Activated CD8-positive, alpha-beta memory T cell treated with anti-CD3 and anti-CD28 coated beads, Interleukin-2, amount 10 ng/mL, durations not matched to agents 7 days and 5 days (primary cell): ENCODE measurements at regions not wholly inside any gene's neighbourhood (a gene's known extent, or its start where the extent isn't known, plus 50 kb on each side); places are given as distances from the start of the nearest gene placed in this dataset.

Experiments
- ATAC-seq: fragments of 150-1000 bp; cut with Tn5 transposase; one replicate; pipeline ENCODE4 v1.10.0; 2021; ENCODE audit warnings: moderate library complexity
- CTCF ChIA-PET: fragments of 350-600 bp; sonication (Branson Sonifier 250); formaldehyde crosslinking; loops from one replicate; lab custom pipeline; 2021; ENCODE audit warnings: antibody characterized with exemption; lab: Charles Lee
- DNase-seq: peaks from one replicate; pipeline ENCODE4 v3.0.0-alpha.2; 2020
- H3K27ac Mint-ChIP-seq: one replicate; pipeline ENCODE4 v1.8.0; 2021; ENCODE audit warnings: mild to moderate bottlenecking, mixed read lengths
- H3K27me3 Mint-ChIP-seq: one replicate; pipeline ENCODE4 v1.8.0; 2021; ENCODE audit warnings: mixed read lengths
- H3K36me3 Mint-ChIP-seq: one replicate; pipeline ENCODE4 v1.8.0; 2021; ENCODE audit warnings: mild to moderate bottlenecking, mixed read lengths
- H3K4me1 Mint-ChIP-seq: one replicate; pipeline ENCODE4 v1.8.0; 2021; ENCODE audit warnings: mixed read lengths
- H3K4me3 Mint-ChIP-seq: one replicate; pipeline ENCODE4 v1.8.0; 2021; ENCODE audit warnings: mild to moderate bottlenecking, moderate library complexity, mixed read lengths
- H3K9me3 Mint-ChIP-seq: one replicate; pipeline ENCODE4 v1.8.0; 2022; ENCODE audit warnings: low read depth, mixed read lengths

- H3K36me3 Mint-ChIP-seq: no peaks in the 10 kb centered on the region
- CTCF ChIA-PET: interaction anchor here (0.5 kb wide), 1 partner anchor 246 kb away, joined by 3 read pairs; no protein-coding TSS in a partner anchor
- H3K4me3 Mint-ChIP-seq: no peak overlapping the region
- no peaks in the 10 kb centered on the region for H3K9me3 Mint-ChIP-seq
- H3K4me1 Mint-ChIP-seq: peaks cover 11% of the 10 kb centered on the region
- H3K27ac Mint-ChIP-seq: no peak overlapping the region
- ATAC-seq: no peak
- H3K27me3 Mint-ChIP-seq: peaks cover 57% of the 10 kb centered on the region
- DNase-seq: no peak
These were observed 214.6 kb downstream of the PTEN start for GRCh38 chr10:88077977-88078376.

- no peaks in the 10 kb centered on the region for H3K9me3 Mint-ChIP-seq
- DNase-seq: no peak
- no peak overlapping the region for H3K27ac Mint-ChIP-seq
- CTCF ChIA-PET: no interaction called here
- no peaks in the 10 kb centered on the region for H3K36me3 Mint-ChIP-seq
- H3K27me3 Mint-ChIP-seq: peaks cover 42% of the 10 kb centered on the region
- H3K4me1 Mint-ChIP-seq: peaks cover 12% of the 10 kb centered on the region
- ATAC-seq: no peak
- H3K4me3 Mint-ChIP-seq: no peak overlapping the region
These were observed 216.8 kb downstream of the PTEN start for GRCh38 chr10:88080213-88080612.

GRCh38 chr10:88081457-88082054 lies 218.1 kb downstream of the PTEN start:
- H3K27ac Mint-ChIP-seq: no peak overlapping the region
- DNase-seq (no peak), ATAC-seq (no peak)
- no peaks in the 10 kb centered on the region for H3K9me3 Mint-ChIP-seq
- H3K4me1 Mint-ChIP-seq: peaks cover 4% of the 10 kb centered on the region
- no peaks in the 10 kb centered on the region for H3K36me3 Mint-ChIP-seq
- no peak overlapping the region for H3K4me3 Mint-ChIP-seq
- CTCF ChIA-PET: no interaction called here
- H3K27me3 Mint-ChIP-seq: peaks cover 36% of the 10 kb centered on the region

DNA sequence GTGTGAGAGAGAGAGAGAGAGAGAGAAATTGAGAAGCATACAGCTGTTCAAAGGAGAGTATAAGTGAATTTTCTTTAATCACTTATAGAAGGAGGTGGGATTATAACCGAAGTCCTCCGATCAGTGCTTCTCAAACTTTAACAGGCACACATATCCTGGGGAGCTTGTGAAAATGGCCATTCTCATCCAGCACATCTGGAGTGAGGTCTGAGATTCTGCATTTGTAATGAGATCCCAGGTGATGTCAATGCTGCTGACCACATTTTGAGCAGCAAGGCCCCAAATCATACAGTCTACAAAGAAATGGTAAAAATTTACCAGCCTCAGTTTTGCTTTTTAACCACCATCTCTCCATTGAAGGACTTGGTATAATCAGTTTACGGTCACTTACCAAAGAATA lies 219.0 kb downstream of the PTEN start:
- H3K36me3 Mint-ChIP-seq: no peaks in the 10 kb centered on the region

GRCh38 chr10:88082806-88083596 lies 219.6 kb downstream of the PTEN start:
- DNase-seq (no peak), ATAC-seq (no peak)
- H3K9me3 Mint-ChIP-seq: no peaks in the 10 kb centered on the region
- CTCF ChIA-PET: no interaction called here
- no peak overlapping the region for H3K4me3 Mint-ChIP-seq
- no peak overlapping the region for H3K27ac Mint-ChIP-seq
- peaks cover 4% of the 10 kb centered on the region for H3K4me1 Mint-ChIP-seq
- no peaks in the 10 kb centered on the region for H3K36me3 Mint-ChIP-seq
- H3K27me3 Mint-ChIP-seq: peaks cover 30% of the 10 kb centered on the region

More for the DNA sequence above, 219.0 kb downstream of the PTEN start:
- no peak overlapping the region for H3K4me3 Mint-ChIP-seq
- H3K27ac Mint-ChIP-seq: no peak overlapping the region
- peaks cover 34% of the 10 kb centered on the region for H3K27me3 Mint-ChIP-seq
- H3K4me1 Mint-ChIP-seq: peaks cover 4% of the 10 kb centered on the region
- no peak for ATAC-seq
- DNase-seq: no peak
- no peaks in the 10 kb centered on the region for H3K9me3 Mint-ChIP-seq
- CTCF ChIA-PET: no interaction called here

DNA sequence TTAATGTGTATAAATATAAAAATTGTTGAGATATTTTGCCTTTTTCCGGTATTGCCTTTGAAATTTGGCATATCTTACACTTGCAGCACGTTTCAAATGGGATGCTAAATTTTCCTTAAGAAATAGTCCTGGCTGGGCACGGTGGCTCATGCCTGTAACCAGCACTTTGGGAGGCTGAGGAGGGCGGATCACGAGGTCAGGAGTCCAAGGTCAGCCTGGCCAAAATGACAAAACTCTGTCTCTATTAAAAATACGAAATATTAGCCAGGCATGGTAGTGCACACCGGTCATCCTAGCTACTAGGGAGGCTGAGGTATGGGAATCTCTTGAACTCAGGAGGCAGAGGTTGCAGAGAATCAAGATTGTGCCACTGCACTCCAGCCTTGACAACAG lies 220.2 kb downstream of the PTEN start:
- Mint-ChIP-seq H3K4me1 (peaks cover 4% of the 10 kb centered on the region), H3K27ac (no peak overlapping the region), H3K36me3 (no peaks in the 10 kb centered on the region), H3K27me3 (peaks cover 28% of the 10 kb centered on the region), H3K4me3 (no peak overlapping the region), H3K9me3 (no peaks in the 10 kb centered on the region)
- DNase-seq (no peak), ATAC-seq (no peak)
- CTCF ChIA-PET: no interaction called here

- Mint-ChIP-seq H3K4me1 (peaks cover 21% of the 10 kb centered on the region), H3K27ac (no peak overlapping the region), H3K27me3 (peaks cover 26% of the 10 kb centered on the region), H3K36me3 (peaks cover 8% of the 10 kb centered on the region), H3K9me3 (no peaks in the 10 kb centered on the region), H3K4me3 (no peak overlapping the region)
- ATAC-seq (no peak), DNase-seq (no peak)
- CTCF ChIA-PET: interaction anchor here (1.2 kb wide), 1 partner anchor 22 kb away, joined by 3 read pairs; no protein-coding TSS in a partner anchor
These were observed 222.9 kb downstream of the PTEN start for GRCh38 chr10:88086187-88086960.

DNA sequence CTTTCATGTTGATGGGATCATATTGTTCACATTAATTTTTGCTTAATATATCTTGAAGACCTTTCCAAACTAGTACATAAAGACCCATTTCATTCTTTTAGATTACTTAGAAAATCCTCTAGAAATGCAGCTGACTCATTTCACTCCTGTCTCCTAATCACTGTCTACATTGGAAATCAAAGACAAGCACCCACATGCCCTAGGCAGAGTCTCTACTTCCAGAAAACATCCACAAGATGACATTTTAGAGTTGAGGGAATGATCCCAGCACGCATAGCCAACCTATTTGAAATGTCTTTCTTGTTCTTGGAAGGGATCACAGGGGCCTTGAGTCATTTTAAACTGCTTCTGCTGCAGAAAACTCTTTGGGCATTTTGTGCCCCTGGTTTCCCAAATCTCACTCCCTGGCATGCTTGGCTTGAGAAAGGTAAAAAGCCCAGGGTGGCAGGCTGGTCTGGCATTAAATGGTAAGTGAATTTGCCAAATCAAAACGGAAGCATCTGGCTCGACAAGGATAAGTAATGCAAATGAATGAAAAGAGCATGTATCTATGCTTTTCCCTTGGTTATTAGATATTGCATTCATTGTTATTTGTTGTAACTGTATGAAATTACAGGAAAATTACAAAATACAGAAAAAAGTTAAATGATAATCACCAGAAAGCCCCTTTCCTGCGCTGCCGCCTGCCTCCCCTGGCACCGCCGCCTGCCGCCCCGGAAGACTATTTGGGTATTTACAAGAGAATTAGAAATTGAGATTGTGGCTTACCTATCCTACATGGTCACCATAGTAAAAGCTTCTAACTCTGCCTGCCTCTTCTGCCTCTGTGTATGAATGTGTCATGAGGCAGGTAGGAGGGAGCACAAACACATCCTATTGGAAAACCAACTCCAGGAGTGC lies 225.3 kb downstream of the PTEN start:
- peaks cover 12% of the 10 kb centered on the region for H3K36me3 Mint-ChIP-seq
- no peak for ATAC-seq
- H3K27ac Mint-ChIP-seq: no peak overlapping the region
- H3K4me1 Mint-ChIP-seq: peaks cover 36% of the 10 kb centered on the region
- no peaks in the 10 kb centered on the region for H3K9me3 Mint-ChIP-seq
- CTCF ChIA-PET: no interaction called here
- no peak for DNase-seq
- H3K27me3 Mint-ChIP-seq: peaks cover 26% of the 10 kb centered on the region
- no peak overlapping the region for H3K4me3 Mint-ChIP-seq

DNA sequence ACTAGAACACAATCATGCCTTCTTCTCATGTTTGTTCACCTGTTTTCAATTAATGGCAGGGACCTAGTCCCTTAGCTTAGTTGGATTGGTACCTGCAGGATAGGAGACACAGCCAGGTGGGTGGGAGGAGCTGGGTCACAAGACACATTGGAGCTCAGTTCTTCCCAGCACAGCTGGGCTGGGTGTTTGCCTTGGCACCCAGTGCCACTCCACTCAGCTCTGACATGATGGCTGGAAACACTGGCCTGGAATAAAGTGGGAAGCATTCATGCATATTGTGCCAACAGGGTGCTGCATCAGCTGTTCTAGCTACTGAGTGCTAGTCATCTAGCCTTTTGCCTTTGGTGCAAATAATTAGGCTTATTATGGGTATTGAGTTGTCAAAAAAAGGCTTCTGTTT lies 226.1 kb downstream of the PTEN start:
- DNase-seq: no peak
- CTCF ChIA-PET: interaction anchor here (1.2 kb wide), 1 partner anchor 12 kb away, joined by 4 read pairs; no protein-coding TSS in a partner anchor
- peaks cover 36% of the 10 kb centered on the region for H3K4me1 Mint-ChIP-seq
- H3K4me3 Mint-ChIP-seq: no peak overlapping the region
- H3K36me3 Mint-ChIP-seq: peaks cover 14% of the 10 kb centered on the region
- H3K27ac Mint-ChIP-seq: no peak overlapping the region
- no peak for ATAC-seq
- H3K27me3 Mint-ChIP-seq: peaks cover 30% of the 10 kb centered on the region
- H3K9me3 Mint-ChIP-seq: no peaks in the 10 kb centered on the region

DNA sequence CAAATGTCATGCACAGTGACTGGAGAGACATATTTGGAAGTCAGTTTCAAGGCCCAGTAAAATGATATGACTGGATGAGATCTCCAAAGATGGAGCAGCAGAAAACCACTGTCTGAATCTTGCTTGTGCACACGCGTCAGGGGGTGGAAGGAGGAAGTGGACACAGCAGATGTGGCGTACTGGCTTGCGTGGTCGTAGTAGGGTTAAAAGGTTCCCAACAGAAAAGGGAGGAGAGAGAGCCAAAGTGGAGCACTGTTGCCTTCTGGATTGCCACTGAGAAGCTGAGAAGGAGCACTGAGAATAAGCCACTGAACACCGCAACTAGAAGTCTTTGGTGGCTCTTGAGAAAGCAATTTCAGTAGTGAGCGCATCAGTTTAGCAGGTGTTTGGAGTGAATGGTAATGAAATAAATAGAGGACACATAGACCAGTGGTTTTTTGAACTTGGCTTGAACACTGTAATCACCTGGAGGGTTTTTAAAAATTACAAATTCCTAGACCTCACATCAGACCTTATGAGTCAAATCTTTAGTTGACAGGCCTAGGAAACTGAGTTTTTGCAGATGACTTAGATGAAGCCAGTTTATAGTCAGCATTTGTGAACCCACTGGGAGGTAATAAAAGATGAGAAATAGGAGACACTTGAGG lies 227.3 kb downstream of the PTEN start:
- Mint-ChIP-seq H3K36me3 (peaks cover 18% of the 10 kb centered on the region), H3K27me3 (peaks cover 34% of the 10 kb centered on the region), H3K4me3 (no peak overlapping the region), H3K9me3 (no peaks in the 10 kb centered on the region), H3K4me1 (peaks cover 36% of the 10 kb centered on the region), H3K27ac (peak overlapping the region; percentile 81)
- CTCF ChIA-PET: interaction anchor here (0.8 to 2.0 kb wide), 11 partner anchors 14 to 462 kb away, joined by 3 to 11 read pairs (median 4); partner anchors contain the start of genes KLLN and PTEN
- DNase-seq (no peak), ATAC-seq (peak; percentile 16)

GRCh38 chr10:88091490-88092061 lies 228.2 kb downstream of the PTEN start:
- H3K27me3 Mint-ChIP-seq: peaks cover 34% of the 10 kb centered on the region
- H3K4me1 Mint-ChIP-seq: peaks cover 36% of the 10 kb centered on the region
- DNase-seq (peak; percentile 91), ATAC-seq (peak; percentile 93)
- CTCF ChIA-PET: interaction anchor here (0.7 to 2.0 kb wide), 12 partner anchors 16 to 462 kb away, joined by 3 to 11 read pairs (median 4); partner anchors contain the start of genes KLLN and PTEN
- peak overlapping the region; percentile 81 for H3K27ac Mint-ChIP-seq
- H3K9me3 Mint-ChIP-seq: no peaks in the 10 kb centered on the region
- H3K4me3 Mint-ChIP-seq: no peak overlapping the region
- peaks cover 18% of the 10 kb centered on the region for H3K36me3 Mint-ChIP-seq

GRCh38 chr10:88092265-88092664 lies 228.8 kb downstream of the PTEN start:
- Mint-ChIP-seq H3K4me1 (peaks cover 36% of the 10 kb centered on the region), H3K9me3 (no peaks in the 10 kb centered on the region), H3K27me3 (peaks cover 32% of the 10 kb centered on the region), H3K4me3 (no peak overlapping the region), H3K36me3 (peaks cover 18% of the 10 kb centered on the region), H3K27ac (no peak overlapping the region)
- ATAC-seq (no peak), DNase-seq (no peak)
- CTCF ChIA-PET: interaction anchor here (0.6 to 2.0 kb wide), 9 partner anchors 16 to 461 kb away, joined by 3 to 11 read pairs (median 4); partner anchors contain the start of genes ATAD1, KLLN and PTEN
